Mesothelial cell of epicardium (in vitro differentiated cells): ENCODE measurements at regions not wholly inside any gene's neighbourhood (a gene's known extent, or its start where the extent isn't known, plus 50 kb on each side); places are given as distances from the start of the nearest gene placed in this dataset.
"Not testable (repeated sequence)": the region's sequence is repeated elsewhere in the genome, so short reads cannot be mapped to it uniquely, and the experiment has no call there.

ENCODE experiments used
- DNase-seq, 2 experiments: peaks; one replicate each; pipeline ENCODE4 v3.0.0; 2021; ENCODE audit warnings: low spot score in 2 of 2; ENCODE audit not compliant: unreplicated experiment in 2 of 2
- H3K27ac Mint-ChIP-seq: 2 replicates; pipeline ENCODE4 v1.8.0; 2021; ENCODE audit warnings: mixed read lengths
- H3K27me3 Mint-ChIP-seq: 2 replicates; pipeline ENCODE4 v1.8.0; 2021; ENCODE audit warnings: low read depth, mixed read lengths
- H3K36me3 Mint-ChIP-seq: 2 replicates; pipeline ENCODE4 v1.8.0; 2021; ENCODE audit warnings: mixed read lengths
- H3K4me1 Mint-ChIP-seq: 2 replicates; pipeline ENCODE4 v1.8.0; 2021; ENCODE audit warnings: mixed read lengths
- H3K4me3 Mint-ChIP-seq: 2 replicates; pipeline ENCODE4 v1.8.0; 2021; ENCODE audit warnings: mild to moderate bottlenecking, moderate library complexity, mixed read lengths
- H3K9me3 Mint-ChIP-seq: 2 replicates; pipeline ENCODE4 v1.8.0; 2021; ENCODE audit warnings: mixed read lengths
- TF ChIP-seq, protein P1 (sequence below): fragments of 200-600 bp; sonication (generic); IDR thresholded peaks from one replicate; pipeline ENCODE4 v1.5.0; 2021; ENCODE audit warnings: antibody characterized with exemption; ENCODE audit not compliant: unreplicated experiment

GRCh38 chr2:219870041-219870440 is 242.6 kb downstream of the SLC4A3 start:
- Mint-ChIP-seq H3K36me3 (no peaks in the 10 kb centered on the region), H3K27ac (no peak overlapping the region), H3K27me3 (peaks cover 3% of the 10 kb centered on the region), H3K4me3 (no peak overlapping the region), H3K9me3 (peaks cover 2% of the 10 kb centered on the region), H3K4me1 (peaks cover 22% of the 10 kb centered on the region)
- no peak for DNase-seq
- TF ChIP-seq, protein P1, sequence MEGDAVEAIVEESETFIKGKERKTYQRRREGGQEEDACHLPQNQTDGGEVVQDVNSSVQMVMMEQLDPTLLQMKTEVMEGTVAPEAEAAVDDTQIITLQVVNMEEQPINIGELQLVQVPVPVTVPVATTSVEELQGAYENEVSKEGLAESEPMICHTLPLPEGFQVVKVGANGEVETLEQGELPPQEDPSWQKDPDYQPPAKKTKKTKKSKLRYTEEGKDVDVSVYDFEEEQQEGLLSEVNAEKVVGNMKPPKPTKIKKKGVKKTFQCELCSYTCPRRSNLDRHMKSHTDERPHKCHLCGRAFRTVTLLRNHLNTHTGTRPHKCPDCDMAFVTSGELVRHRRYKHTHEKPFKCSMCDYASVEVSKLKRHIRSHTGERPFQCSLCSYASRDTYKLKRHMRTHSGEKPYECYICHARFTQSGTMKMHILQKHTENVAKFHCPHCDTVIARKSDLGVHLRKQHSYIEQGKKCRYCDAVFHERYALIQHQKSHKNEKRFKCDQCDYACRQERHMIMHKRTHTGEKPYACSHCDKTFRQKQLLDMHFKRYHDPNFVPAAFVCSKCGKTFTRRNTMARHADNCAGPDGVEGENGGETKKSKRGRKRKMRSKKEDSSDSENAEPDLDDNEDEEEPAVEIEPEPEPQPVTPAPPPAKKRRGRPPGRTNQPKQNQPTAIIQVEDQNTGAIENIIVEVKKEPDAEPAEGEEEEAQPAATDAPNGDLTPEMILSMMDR, result no peak

GRCh38 chr2:219871351-219871750 is 243.9 kb downstream of the SLC4A3 start:
- H3K27me3 Mint-ChIP-seq, result peaks cover under 1% of the 10 kb centered on the region
- no peaks in the 10 kb centered on the region for H3K36me3 Mint-ChIP-seq
- H3K9me3 Mint-ChIP-seq, result peaks cover 2% of the 10 kb centered on the region
- peaks cover 22% of the 10 kb centered on the region for H3K4me1 Mint-ChIP-seq
- no peak overlapping the region for H3K4me3 Mint-ChIP-seq
- TF ChIP-seq, protein P1, result no peak
- peak overlapping the region; percentile 32 for H3K27ac Mint-ChIP-seq
- no peak for DNase-seq

DNA sequence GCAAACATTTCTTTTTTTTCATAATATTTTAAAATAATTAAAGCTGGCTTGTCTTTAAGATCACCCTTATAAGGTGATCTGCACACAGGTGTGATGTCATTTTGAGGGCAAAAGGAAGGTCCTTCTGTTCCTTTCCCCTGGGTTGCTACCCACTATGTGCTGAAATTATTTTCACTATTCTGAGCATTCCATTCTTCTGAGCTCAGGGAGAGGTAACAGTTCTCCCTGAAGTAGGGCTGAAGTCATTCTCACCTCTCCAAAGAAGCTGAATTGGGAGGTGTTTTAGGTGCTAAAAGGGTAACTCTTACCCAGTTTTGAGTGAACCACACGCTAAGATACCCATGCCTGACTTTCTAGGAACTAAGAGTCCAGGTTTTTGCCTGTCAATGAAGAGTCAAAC is 247.6 kb downstream of the SLC4A3 start:
- Mint-ChIP-seq H3K27me3 (peaks cover 3% of the 10 kb centered on the region), H3K27ac (no peak overlapping the region), H3K4me1 (peaks cover 24% of the 10 kb centered on the region), H3K4me3 (no peak overlapping the region), H3K9me3 (peaks cover 7% of the 10 kb centered on the region), H3K36me3 (no peaks in the 10 kb centered on the region)
- no peak for DNase-seq
- TF ChIP-seq, protein P1, result no peak

- H3K4me1 Mint-ChIP-seq, result peaks cover 17% of the 10 kb centered on the region
Measured at GRCh38 chr2:219875986-219876385, 248.6 kb downstream of the SLC4A3 start.

DNA sequence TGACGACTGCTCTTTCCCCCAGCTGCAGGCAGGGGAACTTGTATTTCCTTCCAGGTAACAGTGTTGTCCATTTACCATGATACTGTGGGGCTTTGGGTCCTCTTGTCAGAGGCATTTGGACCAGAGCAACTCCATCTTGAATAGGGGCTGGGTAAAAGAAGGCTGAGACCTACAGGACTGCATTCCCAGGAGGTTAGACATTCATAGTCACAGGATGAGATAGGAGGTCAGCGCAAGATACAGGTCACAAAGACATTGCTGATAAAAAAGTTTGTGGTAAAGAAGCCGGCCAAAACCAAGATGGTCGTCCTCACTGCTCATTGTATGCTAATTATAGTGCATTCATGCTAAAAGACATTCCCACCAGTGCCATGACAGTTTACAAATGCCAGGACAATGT is 249.5 kb downstream of the SLC4A3 start:
- DNase-seq, result no peak
- TF ChIP-seq, protein P1, result no peak
- Mint-ChIP-seq H3K27ac (no peak overlapping the region), H3K4me1 (peaks cover 7% of the 10 kb centered on the region), H3K9me3 (peaks cover 8% of the 10 kb centered on the region), H3K4me3 (no peak overlapping the region), H3K27me3 (peaks cover 6% of the 10 kb centered on the region), H3K36me3 (no peaks in the 10 kb centered on the region)

More at GRCh38 chr2:219875986-219876385, 248.6 kb downstream of the SLC4A3 start:
- DNase-seq, H3K27ac Mint-ChIP-seq, H3K4me3 Mint-ChIP-seq, H3K36me3 Mint-ChIP-seq, H3K9me3 Mint-ChIP-seq, H3K27me3 Mint-ChIP-seq: not testable (repeated sequence)

DNA sequence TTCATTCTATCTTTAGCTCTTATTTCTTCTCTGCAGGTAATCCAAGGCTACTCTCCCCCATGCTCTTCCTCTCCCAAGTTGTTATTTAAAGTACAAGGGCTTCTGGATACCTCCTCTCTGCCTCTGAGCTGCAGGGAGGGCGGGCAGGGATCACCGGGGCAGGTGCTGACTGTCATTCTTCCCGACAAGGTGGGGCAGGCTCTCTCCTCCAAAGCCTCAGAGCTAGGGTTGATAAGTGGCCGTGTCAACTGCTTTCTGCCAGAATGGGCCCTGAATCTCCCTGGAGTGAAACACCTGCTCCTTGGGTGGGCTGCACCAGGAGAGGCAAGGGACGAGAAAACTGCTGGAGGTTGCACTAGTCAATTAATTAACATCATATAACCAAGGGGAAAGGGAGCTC is 250.3 kb downstream of the SLC4A3 start:
- TF ChIP-seq, protein P1, result no peak
- no peak for DNase-seq
- Mint-ChIP-seq H3K36me3 (no peaks in the 10 kb centered on the region), H3K4me3 (no peak overlapping the region), H3K27me3 (peaks cover 6% of the 10 kb centered on the region), H3K4me1 (peaks cover 3% of the 10 kb centered on the region), H3K9me3 (peaks cover 8% of the 10 kb centered on the region), H3K27ac (no peak overlapping the region)
